NCI-H1930 (cell line): ENCODE measurements at regions not wholly inside any gene's neighbourhood (a gene's known extent, or its start where the extent isn't known, plus 50 kb on each side); places are given as distances from the start of the nearest gene placed in this dataset.

ENCODE experiments used
- DNase-seq, 2 experiments: peaks; one replicate each; lab custom pipeline; 2025; lab: John Stamatoyannopoulos, UW

DNA sequence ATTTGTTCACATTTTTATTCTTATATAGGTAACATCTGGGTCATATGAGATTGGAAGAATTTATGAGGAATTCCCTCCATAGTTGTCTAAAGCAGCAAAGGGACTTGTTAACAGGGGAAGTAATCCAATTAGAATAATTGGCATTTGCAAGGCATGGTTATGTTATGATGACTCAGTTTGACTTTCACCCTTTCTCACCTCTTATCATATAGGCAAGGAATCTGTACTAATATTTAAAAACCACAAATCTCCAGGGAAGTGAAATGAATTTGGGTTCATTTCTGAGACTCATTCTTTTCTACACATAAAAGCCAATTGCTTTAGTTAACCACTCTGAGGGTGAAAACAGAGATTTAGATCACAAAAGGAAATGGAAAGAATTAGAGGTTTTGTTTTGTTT, 281.5 kb upstream of the DKK2 start:
- no peak for DNase-seq

DNA sequence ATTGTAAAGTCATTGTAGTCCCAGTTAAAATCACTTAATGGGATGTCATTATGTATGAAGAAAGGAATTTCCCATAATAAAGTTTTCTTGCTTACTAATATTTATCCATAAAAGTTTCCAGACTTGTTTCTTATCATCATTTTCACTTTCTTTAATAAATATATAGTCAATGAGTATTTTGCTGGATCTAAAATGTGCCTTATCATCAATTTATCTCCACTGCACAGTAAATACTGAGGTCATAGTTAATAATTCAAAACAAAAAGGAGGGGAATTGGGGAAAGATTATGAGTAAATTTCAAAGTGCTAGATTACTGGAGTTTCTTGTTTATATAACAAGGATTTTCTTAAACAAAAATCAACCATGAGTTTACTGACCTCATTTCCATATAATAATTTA, 279.5 kb upstream of the DKK2 start:
- DNase-seq = no peak

DNA sequence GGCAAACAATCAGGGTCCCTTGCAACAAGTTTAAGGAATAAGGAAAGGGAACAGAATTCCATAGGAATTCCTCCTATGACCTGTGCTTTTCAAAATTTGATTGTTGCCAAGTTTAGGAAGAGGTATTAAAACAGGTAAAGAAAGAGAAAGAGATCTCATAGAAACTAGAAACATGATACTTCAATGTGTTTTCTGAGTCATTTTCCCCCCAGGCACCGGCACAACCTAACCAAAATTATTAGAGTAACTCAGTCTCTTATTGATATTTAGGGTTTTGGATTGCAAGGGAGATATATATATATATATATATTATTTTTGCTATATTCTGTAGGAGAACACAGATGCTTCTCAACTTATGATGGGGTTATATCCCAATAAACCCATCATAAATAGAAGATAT, 278.0 kb upstream of the DKK2 start:
- no peak for DNase-seq

DNA sequence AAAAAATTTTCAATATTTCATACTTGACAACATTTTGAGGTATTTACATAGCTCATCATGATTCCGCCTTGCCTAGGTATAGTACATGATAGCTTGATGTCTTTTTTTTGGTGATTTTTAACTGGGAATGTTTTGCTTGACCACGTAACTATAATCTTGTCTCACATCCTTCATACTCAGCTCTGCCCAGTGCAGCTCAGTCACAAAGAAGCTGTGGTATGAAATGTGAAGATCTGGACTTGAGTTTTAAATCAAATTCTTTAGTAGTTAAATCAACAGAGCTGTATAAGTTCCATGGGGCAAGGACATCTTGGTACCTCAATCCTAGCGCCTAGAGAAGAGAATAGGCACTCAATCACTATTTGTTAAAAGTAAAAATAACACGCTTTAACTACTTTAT, 276.3 kb upstream of the DKK2 start:
- no peak for DNase-seq

DNA sequence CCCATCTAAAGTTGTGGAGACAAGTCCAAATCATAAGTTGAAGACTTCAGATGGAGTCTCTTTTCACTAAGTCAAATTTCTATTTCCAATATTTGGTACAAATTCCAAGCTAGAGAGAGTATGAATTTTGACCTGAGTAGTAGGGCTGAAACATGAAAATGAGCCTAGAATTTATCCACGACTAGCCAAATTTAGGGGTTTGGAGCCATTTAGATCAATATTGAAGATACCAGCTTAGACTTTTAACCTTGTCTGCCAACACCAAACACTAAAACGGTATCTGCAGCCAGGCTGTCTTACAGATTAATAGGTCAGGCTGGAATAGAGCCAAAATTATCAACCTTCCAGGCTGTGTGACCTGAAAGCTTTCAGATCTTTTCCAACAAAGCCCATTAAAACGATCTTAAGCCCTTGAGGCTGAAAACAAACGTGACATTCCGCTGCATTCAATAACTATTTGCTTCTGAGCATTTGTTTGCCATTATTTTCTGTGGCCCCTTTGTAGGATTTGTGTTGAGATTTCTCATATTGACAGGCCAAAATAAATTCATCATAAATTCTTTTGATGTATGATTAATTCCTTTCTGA, 268.7 kb upstream of the DKK2 start:
- no peak for DNase-seq

DNA sequence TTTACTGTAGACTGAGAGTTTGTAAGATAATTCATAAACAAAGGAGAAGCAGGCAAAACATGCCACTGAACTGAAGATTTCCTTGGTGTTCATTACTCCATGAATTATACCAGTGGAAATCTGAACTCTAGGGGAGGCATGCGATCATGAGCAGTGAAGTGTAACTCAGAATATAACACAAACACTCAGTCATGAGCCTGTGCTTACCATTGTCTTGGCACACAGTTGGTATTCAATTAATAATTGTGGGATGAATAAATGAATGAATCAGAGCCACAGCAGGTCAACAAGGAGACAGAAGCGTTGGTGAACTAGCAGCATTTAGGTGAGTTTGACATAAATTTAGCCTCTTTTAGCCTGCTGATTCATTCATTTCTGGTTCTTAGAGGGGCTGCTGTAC, 263.5 kb upstream of the DKK2 start:
- DNase-seq = no peak

DNA sequence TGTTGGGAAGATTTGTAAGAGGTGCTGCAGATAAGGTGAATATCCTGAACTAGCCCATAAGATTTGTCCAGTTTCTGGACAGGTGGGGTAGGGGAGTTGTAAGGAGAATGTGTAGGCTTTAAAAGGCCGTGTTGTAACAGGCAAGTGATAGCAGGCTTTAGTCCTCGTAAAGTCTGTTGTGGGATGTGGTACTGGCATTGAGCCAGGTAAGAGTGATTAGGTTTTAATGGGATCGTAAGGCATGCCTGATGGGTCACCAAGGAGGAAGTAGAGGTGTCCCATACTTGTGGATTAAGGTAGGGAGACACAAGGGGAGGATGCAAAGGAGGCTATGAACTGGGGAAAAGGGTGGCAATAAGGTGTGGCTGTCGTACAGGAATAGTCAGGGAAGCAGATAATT, 256.9 kb upstream of the DKK2 start:
- no peak for DNase-seq

DNA sequence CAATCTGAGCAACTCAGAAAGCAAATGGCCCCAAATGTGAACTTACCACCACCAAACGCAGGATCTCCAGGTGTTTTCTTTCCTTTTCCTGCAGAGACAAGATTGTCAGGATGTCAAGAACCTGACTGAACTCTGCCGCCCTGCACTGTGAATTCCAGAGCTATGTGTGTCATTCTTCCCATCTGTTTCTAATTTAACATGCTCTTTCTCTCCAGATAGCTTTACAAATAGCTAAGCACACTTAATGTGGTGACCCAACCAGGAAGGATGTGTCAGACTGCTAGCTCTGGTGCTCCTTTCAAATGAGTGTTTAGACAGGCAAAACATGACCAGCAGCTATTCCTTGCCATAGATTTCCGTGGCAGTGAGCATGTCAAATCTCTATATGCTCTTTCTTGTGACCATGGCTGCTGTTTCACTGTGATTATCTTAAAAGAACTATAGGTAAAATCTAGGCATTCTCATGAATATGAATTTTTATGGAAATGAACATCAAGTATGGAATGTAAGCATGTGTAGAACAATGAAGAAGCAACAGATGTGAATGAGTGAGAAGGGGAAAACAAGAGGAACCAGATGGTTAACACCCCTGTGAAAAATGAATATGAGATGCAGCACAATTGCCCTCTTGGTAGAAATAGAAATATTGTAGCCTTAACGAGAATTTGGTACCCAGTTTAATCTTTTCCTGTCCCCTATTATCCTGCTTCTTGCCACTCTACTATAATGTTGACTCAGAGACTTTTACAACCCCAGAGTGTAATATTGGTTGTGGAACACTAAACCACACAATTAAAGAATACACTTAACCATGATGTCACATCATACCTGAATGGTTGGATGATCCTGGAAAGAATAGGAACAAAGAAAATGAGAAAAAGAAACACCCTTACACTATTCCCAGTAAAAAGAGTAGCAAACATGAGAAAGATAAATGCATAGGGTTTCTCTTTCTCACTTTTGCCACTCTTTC, 247.8 kb upstream of the DKK2 start:
- DNase-seq = no peak

DNA sequence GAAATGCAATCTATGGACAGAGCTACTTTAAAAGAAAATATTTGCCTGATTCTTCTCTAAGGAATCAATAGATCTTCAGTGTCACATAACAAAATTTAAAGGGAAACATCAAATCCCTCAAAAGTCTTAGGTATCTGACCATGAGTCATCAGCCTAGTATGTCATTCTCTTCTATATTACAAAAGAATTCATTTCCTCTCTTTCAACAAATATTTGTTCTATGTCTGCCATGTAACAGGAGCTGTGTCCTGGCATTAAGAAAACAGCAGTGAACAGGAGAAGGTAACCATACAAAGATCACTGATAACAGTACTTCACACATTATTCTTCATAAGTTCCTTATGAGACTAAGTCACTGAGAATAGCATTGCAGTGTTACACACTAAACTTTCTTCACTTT, 243.6 kb upstream of the DKK2 start:
- no peak for DNase-seq

DNA sequence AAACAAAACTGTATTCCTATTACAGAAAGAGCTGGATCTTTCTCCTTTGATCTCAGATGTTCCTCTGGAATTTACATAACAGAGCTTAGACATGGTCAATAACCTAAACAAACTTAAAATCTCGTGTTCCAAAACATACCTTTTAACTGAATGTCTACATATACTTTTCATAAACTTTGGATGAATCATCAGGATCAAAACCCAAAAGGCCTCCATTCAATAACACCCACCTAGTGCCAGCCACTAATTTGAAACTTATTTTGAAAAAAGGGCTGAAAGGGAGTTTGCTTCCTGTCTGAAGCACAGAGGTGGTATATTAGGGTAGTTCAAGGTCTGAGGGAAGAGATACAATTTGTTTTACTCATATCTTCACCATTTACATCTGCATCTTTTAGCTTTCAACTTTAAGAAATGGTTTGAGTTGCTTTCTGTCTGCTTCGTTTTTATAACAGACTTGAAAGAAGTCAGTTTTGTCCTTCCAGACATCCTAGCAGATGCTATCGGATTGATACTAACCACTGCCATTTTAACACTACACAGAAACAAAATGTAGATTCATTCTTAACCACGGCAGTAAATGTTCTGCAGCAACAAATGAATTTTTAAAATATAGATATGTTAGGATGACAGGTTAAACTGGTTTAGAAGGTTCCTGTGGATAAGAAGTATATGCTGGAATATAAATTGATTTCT, 242.8 kb upstream of the DKK2 start:
- DNase-seq = no peak

DNA sequence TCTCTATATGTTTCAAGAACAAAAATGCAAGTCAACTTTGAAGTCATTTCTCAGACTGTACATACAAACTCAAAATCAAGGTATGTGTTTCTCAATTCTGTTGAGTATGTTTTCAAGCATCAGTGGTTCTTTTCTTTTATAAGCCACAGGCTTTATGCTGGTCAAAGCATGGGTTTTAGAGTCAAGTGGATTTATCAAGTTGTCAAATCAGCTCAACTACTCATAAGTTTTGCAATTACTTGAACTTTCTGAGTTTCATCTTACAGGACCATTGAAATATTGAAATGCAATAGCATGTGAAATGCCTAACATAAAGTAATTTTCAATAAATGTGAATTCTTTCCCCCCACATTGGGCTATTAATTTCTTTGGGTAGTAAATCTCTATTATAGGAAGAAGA, 239.9 kb upstream of the DKK2 start:
- no peak for DNase-seq

DNA sequence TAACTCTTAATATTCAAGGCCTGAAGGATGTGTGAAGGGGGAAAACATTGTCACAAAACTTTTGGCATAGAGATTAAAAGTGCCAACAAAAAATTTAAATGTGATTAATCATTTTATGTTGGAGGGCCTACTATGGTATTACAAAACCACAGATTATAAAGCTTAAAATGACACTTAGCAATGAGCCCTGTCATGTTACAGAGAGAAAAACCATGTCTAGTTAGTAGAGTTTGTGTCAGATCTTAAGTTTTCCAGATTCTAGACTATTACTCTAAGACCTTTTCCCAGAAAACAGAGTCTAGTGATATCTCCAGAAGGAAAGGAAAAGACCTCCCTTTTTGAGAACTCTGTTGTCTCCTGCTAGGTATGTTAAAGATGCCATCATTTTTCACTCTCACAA, 239.1 kb upstream of the DKK2 start:
- no peak for DNase-seq

DNA sequence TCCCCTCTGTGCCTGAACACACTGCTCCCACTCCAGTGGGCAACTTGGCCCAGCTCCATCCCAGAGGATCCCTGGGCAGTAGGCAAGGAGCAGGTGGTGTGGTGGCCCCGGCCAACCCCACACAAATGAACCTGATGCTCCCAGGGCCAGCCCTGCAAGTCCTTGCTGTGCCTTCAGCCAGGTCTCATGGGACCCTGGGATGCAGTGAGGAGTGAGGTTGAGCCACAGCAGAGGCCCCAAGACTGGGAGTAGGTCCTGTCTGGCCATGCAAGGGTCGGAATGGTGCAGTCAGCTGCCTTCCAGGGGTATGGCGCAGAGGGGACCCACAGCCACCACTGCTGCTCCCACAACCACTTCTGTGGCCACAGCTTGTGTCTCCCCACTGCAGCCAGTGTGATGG, 234.5 kb upstream of the DKK2 start:
- DNase-seq = no peak

DNA sequence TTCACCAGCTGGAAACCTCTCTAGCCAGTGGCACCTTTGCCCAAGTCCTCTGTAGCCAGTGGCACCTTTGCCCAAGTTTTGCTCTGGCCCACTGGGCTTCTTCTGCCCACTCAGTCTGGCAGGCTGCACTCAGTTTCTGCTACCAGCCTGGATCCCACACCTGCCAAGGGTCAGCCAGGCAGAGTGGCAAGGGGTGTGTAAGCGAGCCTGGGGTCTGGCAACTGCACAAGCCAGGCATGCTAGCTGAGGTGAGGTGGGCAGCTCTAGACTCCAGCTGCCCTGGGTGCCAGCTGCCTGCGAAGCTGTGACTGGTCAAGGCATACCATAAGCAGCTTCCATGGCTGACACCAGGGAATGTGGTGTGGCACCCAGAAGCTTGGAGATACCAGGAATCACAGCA, 233.1 kb upstream of the DKK2 start:
- DNase-seq = no peak

DNA sequence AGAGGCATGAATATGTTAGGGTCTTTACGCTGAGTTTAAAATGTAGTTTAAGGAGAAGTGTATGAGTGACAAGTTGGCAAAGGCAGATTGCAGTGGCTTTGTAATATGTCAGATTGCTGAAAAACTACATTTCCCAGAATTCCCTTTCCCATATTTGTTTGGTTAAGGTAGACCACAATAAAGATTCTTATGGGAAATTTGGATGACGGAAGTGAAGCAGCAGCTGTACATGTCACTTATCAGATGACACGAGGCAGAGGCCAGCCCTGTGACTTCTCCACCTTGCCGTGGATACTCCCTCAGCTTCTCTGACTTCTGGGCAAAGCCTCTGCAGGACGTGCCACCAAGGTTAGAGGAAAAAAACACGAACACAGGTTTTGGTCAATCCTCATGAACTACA, 229.7 kb upstream of the DKK2 start:
- no peak for DNase-seq

DNA sequence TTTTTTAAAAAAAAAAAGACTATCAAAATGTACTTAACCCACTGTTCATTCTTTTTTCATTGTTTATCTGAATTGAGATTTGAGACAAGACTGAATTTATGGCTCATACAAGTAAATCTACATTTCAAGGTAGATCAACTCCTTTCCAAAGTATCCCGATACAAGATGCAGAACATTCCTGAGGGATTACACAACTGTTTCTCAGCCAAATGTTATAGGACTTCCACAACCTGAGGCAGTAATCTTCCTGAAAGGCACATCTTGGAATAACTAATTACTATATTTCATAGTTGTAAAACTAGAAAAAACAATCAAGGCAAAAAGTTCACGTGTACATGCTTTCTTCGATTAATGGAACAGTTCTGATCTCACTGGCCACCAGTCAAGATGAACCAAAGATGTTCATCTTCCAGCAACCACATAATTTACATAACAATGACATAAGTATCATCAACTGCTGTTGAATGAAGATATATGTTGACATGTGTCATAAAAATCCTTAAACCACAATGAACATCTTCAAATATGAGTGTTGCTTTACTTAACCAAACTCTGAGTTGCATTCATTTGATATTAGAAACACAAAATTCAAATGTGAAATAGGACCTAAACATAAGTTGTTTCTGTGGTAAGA, 225.2 kb upstream of the DKK2 start:
- DNase-seq = no peak

DNA sequence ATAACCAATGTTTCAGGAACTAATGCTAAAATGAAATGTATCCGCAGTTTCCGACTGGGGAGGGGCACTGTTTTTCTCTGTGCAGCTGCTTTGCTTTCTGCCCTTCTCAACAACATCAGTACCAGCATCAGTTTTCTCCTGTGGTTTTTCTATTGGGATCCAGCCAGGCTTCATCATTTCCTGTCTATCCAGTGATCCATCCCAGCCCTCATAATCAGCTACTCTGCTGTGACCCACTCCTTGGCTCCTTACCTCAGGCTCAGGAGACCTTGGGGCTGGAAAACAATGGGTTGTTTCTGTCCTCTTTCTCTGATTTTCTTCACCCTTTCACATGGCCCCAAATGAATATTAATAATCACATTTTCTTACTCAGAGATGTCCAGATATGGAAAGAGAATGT, 222.2 kb upstream of the DKK2 start:
- no peak for DNase-seq

DNA sequence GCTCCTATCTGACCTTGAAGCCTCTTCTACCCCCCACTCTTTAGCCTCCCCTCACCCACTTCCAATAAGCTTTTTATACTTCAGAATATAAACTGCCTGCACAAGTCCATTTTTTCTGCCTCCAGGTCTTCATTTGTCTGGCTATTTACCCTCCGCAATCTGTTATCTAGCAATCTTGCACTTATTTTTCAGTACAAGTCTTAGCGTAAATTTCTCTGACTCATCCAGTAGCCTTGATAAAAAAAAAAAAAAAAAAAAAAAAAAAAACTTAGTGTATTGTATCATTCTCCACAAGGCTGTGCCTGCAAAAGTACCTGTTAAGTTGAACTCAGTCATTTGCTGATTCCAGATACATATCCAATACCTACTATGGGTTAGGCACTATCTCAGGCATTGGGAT, 219.5 kb upstream of the DKK2 start:
- no peak for DNase-seq

DNA sequence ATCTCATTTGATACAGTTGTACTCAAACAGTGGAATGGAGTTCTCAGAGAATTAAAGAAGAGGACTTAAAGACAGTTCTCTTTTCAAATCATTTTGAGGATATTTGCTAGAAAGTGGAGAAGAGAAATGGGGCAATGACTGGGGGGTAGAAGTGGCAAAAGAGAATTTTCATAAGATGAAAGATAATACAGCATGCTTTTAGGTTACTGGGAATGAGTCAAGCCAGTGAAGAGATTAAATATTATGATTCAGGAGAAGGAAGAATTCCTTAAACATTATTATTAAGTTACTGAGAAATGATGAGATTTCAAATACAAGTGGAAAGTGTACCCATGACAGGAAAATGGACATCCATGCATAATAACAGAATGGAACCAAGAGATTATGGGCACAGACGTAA, 219.0 kb upstream of the DKK2 start:
- DNase-seq = no peak

DNA sequence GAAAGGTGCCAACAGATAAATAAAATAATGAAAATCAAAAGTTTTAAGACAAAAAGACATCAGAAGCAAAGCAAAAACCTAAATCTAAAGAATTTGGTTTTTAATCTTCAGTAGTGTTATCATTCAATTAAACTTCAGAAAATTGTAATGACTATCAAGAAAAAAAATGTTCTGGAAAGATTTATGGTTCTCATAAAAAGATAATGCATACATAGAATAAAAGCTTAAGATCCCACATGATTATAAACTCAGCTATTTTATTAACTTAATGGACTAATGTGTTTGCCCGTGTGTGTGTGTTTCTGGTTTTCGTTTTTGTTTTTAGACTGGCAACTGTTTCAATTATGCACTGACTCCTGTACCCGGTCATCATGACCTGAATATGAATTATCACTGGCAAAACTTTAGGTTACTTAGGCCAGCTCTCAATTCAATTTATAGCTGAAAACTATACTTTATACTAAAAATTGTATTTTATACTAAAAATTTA, 217.5 kb upstream of the DKK2 start:
- DNase-seq = no peak

DNA sequence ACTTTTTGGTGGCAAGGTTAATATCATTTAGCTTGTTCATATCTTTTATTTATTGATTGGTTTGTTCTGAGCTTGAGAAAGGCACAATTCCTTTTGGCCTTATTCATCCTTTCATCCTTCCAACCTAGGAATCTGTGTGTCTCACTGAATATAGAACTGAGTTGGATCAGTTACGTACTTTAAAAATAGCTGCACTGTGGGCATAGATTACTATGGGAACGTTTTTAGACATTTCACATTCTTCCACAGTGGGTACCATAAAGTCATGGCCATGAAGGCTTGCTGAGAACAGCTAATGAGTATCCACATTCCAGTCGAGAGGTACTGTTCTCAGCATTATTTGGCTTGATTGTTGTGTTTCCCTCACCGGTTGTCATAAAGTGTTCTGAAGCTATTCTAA, 217.0 kb upstream of the DKK2 start:
- no peak for DNase-seq

DNA sequence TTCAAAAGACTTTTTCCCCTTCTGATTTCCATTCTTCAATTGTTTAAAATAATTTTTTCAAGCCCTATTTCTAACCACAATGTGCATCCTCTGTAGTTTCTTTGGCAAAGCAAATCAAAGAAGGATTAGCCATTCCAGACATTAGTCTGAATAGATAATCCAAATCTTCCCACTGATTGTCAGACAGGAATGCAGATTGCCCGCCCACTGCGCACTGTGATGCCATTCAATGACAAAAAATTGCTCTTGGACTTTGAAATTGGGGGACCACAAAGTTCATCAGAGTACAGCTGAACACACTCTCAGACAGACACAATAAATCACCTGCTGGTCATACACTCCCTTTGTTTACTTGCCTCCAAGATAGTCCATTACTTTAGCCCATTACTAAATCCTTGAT, 216.5 kb upstream of the DKK2 start:
- no peak for DNase-seq

DNA sequence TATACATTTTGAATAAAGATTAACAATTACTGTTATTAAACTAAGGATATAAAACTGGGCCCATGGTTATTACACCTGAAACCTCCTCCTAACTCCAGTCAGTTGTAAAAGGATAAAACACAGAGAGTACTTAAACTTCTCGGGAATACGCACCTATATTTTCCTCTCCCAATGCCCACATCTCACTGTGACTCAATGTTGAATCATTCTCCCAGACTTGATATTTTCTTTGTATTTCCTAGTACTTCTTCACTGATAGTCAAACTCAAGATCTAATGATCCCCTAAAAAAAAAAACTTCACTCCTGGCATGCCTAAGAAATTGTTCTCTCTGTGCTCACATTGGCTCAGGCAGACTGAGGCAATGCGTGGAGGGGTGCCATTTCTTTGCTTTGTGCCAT, 212.5 kb upstream of the DKK2 start:
- no peak for DNase-seq
